ENCODE measurements at regions not wholly inside any gene's neighbourhood (a gene's known extent, or its start where the extent isn't known, plus 50 kb on each side); places are given as distances from the start of the nearest gene placed in this dataset.
A peak's percentile ranks its signal among the peaks of the same experiment; 100 is the strongest.

- no peak for DNase-seq (ENCODE audit: low spot score)
Measured at GRCh38 chr5:161960314-161960713, 107.3 kb upstream of the GABRG2 start.

DNA sequence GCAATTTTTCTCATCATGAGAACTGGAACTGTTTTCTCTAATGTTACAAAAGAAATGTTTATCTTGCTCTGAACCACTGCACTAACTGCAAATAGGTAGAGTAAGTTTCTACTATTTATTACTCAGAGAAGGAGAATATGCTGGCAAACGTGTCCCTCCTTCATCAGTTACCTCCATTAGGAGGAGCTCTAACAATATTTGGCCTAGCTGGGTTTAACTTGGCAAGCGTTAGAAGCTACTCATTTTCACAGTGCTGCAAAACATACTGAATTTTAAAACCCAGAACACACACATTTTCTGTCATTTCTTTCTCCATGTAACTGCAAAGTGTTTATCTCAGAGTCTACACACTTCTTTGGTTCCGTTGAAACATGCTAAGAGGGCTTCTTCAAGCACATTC lies 101.0 kb upstream of the GABRG2 start:
- peak; percentile 13 for DNase-seq (ENCODE audit: low spot score)

- DNase-seq (ENCODE audit: low spot score): no peak
Measured at GRCh38 chr5:161975350-161975749, 92.2 kb upstream of the GABRG2 start.

- DNase-seq (ENCODE audit: low spot score): no peak
Measured at GRCh38 chr5:161988077-161988476, 79.5 kb upstream of the GABRG2 start.

All from SK-N-DZ (cell line).